T47D (cell line): ENCODE measurements at regions not wholly inside any gene's neighbourhood (a gene's known extent, or its start where the extent isn't known, plus 50 kb on each side); places are given as distances from the start of the nearest gene placed in this dataset.

Experiments used
- DNase-seq, 2 experiments: peaks; one replicate each; pipeline versions ENCODE4 v3.0.0 to v3.0.0-alpha.2; 2011 to 2012; ENCODE audit warnings: low read depth in 1 of 2, low spot score in 1 of 2
- JUND ChIP-seq: IDR thresholded peaks from 2 replicates; pipeline ENCODE4 v1.6.1; 2012; ENCODE audit warnings: low read depth
- in situ Hi-C: cut with HindIII; loops from 2 replicates; pipeline ENCODE4 v1.10.0; 2016; ENCODE audit warnings: low sequenced_read_pairs, low pct_unique_long_range_greater_than_20kb

- no peak for DNase-seq
- TF ChIP-seq JUND = no peak
- in situ Hi-C loops = no loop called here
These were observed 420.6 kb downstream of the CENPC start for GRCh38 chr4:67124716-67125115.

GRCh38 chr4:67122029-67122428, 423.3 kb downstream of the CENPC start:
- in situ Hi-C loops = no loop called here
- DNase-seq = peak; percentile 16 to 67
- TF ChIP-seq JUND = no peak

- DNase-seq = no peak
- in situ Hi-C loops = no loop called here
These were observed 424.9 kb downstream of the CENPC start for GRCh38 chr4:67120369-67120768.

DNA sequence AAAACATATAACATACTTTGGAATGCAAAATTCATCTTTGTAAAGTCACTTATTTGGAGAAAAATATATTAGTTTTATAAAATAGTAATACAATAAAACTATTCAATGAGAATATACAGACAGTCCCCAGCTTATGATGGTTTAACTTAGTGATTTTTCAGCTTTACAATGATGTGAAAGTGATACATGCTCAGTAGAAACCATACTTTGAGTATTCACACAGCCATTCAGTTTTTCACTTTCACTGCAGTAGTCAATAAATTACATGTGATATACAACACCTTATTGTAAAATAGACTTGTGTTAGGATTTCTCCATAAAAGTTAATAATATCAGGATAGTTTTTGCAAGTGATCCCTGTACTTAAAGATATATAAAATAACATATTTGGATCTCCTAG, 436.0 kb downstream of the CENPC start:
- TF ChIP-seq JUND = no peak
- DNase-seq = no peak
- in situ Hi-C loops = no loop called here

More at GRCh38 chr4:67120369-67120768, 424.9 kb downstream of the CENPC start:
- no peak for TF ChIP-seq JUND

DNA sequence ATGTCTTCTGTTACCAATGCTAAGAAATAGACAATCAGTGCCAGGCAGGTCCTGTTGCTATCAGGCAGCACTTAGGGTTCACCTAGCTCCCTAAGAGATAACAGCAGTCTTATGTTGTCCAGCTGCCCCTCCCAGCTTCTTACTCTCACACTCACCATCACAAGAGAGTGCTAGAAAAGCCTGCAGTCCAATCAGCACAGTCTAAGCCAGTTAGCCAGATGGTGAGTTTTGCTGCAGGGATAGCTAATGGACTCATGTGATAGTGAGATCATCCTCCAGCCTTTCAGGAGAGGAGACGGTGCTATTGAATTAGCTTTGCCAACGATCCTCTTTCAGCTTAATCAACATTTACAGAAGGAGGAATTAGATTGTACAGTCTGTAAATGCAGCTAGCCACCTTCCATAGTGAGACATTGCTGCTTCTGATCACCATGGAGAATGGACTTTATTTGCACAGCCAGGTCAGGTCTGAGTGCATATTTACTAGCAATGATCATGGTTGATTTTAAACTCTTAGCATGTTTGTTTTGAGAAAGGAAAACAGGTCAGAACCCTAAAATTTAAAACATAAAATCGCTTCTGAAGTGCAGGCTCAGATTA, 438.3 kb downstream of the CENPC start:
- TF ChIP-seq JUND = no peak
- DNase-seq = peak in 1 of 2 experiments; percentile 9
- in situ Hi-C loops = no loop called here

DNA sequence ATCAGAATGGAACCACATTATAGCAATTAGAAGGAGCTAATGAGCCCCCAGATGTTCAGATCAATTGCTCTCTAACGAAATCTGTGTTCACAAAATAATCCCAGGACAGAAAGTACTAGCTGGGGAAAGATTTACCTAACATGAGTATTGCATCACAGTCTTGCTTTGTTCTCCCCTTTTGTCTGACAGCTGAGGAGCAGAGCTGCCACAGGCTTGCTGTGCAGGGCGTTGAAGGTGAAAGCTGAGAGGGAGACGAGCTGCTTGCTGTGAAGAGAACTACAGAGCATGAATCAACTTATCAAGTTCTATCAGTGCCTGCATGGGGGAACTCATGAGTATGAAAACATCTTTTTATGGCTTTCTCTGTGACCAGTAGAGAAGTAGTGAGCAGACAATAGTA, 441.2 kb downstream of the CENPC start:
- no peak for TF ChIP-seq JUND
- in situ Hi-C loops = no loop called here
- no peak for DNase-seq

GRCh38 chr4:67103001-67103747, 442.1 kb downstream of the CENPC start:
- in situ Hi-C loops = no loop called here
- DNase-seq = peak in 1 of 2 experiments; percentile 18
- TF ChIP-seq JUND = no peak

DNA sequence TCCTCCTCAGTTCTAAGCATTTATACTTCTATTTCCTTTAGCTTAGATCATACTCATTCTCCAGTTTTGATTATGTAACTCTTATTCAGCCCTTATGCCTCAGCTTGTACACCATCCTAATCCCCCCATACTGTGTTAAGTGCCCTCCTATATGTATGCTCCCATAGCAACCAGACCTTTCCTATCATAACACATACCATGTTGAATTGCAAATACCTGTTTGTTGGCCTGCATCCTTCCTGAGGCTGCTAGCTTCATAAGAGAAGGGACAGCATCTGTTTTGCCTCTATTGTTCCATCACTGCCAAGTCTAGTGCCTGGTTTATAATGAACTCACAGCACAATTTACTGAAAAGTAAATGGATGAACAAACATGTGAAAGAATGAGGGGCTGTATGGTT, 443.7 kb downstream of the CENPC start:
- no peak for TF ChIP-seq JUND
- DNase-seq = no peak
- in situ Hi-C loops = no loop called here

DNA sequence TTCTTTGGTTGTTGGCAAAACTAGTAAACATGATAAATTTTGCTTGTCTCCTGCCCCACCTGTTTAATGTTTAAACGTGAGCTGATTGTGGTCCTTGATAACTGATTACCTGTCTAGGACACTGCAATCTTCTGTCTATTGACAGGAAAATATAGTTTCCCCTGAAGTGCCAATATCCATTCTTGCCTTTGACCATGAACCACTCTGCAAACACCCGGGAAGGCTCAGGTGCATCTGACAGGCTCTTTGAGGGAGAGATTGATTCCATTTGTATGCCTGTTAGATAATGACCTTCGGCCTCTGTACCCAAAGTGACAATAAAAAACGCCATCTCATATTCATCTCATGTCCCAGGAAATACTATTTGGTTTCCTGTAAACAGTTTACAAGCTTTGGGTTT, 453.0 kb downstream of the CENPC start:
- no peak for TF ChIP-seq JUND
- in situ Hi-C loops = no loop called here
- DNase-seq = no peak

DNA sequence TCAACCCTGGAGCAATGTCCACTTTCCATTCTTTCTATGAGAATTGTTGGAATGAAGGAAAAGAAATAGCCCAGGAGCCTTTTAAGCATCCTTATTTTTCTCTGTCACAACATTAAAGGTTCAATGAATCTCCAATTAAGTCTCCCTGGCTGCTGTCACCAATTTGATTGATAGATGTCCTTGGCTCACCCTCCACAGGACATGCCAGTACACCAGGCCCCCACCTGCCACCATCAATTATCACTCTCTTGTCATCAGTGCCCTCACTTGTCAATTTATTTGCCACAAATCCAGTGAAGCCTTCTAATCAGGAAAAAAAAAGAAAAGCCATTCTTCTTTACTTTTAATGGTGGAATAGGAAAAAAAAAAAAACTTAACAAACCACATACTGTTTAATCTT, 453.6 kb downstream of the CENPC start:
- DNase-seq = no peak
- in situ Hi-C loops = no loop called here
- TF ChIP-seq JUND = no peak

GRCh38 chr4:67087897-67088296, 457.4 kb downstream of the CENPC start:
- peak in 1 of 2 experiments; percentile 68 for DNase-seq
- TF ChIP-seq JUND = no peak
- in situ Hi-C loops = no loop called here

DNA sequence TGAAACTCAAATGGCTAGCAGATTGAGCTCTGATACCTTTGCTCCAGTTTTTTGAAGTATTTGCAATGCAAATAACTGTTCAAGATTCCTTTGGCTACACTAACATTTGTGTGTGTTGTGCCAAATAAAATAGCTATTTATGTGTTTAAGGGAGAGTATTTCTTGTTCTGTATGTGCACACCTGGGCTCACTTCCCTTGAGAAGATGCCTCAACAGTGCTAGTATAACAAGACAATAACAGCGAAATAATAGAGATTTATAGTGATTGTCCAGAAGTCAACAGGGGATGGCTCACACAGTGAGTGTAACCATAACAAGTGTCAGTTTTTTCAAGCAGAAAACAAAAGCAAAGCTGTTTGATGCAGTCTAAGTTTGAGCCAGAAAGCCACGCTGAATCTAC, 460.5 kb downstream of the CENPC start:
- in situ Hi-C loops = no loop called here
- peak in 1 of 2 experiments; percentile 54 for DNase-seq
- no peak for TF ChIP-seq JUND

GRCh38 chr4:67083496-67083895, 461.8 kb downstream of the CENPC start:
- in situ Hi-C loops = no loop called here
- no peak for TF ChIP-seq JUND

More at GRCh38 chr4:67083496-67083895, 461.8 kb downstream of the CENPC start:
- no peak for DNase-seq
